GM18909 (cell line): ENCODE measurements at regions not wholly inside any gene's neighbourhood (a gene's known extent, or its start where the extent isn't known, plus 50 kb on each side); places are given as distances from the start of the nearest gene placed in this dataset.
"Not testable (repeated sequence)": the region's sequence is repeated elsewhere in the genome, so short reads cannot be mapped to it uniquely, and the experiment has no call there.

Source experiments
- ATAC-seq: cut with Tn5 transposase; IDR thresholded peaks from one replicate; pipeline ENCODE4 v1.9.1; 2021; ENCODE audit warnings: mild to moderate bottlenecking; ENCODE audit not compliant: unreplicated experiment, poor library complexity

DNA sequence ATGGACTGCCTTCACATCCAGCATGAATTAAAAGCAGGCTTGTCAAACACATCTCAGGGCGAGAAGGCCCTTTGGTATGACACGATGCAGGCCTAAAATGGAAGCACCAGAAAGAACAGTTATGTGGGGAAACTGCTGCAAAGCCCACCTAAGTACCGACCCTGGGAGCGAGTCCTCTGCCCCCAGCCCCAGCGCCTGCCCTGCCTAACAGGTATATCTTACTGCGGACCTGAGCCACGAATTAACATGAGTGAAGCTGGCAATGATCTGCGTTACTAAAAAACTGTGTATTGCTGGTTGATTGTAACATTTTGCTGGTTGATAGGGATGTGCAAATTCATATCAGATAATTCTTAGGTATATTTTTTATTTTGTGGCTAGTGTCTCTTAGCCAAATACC lies 441.5 kb downstream of the ZNF516 start:
- ATAC-seq, result no peak

DNA sequence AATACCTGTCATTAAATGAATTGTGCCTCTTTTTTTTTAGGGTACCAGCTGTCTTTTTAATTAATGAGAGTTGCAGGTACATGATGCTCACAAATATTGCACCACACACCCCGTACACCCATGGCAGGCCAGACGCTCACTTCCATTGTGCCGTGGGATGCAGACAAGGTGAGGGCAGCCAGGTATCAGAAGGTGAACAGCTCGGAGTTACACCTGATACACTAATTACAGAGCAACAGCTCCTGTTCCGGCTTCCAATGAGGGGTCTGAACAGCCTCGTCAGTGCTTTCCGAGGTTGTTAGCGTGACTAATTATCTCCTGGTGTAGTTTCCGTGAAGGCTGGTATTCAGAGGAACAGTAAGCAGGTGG lies 442.8 kb downstream of the ZNF516 start:
- no peak for ATAC-seq

DNA sequence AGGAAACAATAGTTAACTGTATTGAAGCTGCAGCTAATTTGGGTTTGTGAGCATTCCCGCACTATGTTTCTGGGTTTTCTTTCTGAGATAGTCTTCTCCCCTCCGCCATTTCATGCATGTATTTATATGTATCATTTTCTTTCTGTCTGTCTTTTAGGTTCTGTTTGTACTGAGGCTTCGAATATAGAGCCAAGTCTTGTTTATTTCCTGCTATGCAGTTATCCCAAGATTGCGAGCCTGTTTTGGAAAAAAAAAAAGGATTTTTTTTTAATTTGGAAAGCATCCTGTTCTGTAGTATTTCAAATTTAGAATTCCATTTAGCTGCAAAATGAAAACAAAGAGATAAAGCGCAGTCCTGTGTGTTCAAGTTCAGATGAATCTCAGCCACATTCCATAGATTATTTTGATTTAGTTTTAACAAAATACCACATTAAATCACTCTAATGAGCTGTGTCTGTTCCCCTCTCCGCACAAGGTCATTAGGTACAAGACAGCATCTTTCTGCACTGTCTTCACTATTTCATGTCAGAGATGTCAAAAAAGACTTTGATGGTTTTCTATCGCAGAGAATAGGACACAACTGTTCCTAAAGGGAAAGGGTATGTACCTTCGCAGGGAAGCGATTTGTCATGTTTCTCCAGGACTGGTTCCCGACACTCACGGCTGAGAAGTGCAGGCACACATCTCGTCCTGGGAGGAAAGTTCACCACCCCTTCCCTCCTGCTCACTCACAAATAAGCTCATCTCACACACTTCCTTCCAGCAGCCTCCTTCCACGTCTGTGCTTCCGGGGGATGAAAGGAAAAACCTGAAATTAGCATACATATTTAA lies 443.4 kb downstream of the ZNF516 start:
- ATAC-seq, result no peak

DNA sequence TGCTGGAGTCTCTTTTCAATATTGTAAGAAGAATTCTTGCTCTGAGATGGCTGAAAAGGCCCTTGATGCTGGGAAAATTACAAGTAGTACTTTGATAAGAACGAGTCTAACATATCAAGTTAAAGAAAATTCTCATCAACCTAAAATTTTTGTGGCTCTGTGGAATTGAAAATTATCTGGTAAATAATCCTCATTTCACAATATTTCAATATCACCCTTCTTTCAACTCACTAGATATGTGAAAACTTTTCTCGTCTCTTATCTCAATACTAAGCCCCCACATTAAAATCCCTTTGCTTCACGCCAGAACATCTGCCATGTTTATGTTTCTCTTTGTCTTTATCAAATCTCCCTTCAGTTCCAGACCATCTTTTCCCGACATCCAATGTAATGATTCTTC lies 448.8 kb downstream of the ZNF516 start:
- no peak for ATAC-seq

DNA sequence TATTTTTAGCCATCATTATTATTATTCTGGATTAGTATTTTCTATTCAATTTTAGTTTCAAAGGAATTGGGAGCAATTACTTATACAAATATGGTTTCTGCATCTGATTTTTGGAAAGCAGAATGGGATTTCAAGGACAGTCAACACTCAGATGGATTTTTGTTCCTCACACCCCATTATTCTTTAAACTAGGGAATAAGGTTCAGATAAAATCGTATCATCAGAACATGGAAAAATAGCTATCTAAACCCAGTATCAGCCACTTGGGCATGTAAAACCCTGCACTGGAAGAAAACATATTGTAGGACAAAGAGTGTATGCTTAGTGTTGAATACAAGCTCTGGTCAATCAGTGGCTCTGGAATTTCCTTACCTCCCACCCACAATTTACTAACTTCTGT lies 452.5 kb downstream of the ZNF516 start:
- ATAC-seq, result no peak

GRCh38 chr18:76018210-76018609 lies 476.8 kb downstream of the ZNF516 start:
- ATAC-seq, result no peak

DNA sequence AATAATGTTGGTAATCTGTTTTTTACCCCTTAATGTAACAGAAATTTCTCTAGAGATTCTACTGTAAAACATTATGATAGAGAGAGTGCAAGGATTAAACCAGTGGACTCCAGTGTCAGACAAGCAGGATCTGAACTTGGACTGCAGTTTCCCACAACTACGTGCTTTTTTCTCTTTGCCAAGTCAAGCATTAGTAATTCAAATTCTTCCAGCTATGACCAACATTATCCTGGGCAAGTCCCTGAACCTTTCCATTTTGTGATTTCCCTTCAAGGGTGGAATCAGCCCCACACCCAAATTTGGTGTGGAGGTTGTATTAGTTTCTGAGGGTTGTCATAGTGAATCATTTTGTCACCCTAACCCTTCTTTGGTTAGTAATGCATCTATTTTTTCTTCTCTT lies 482.0 kb downstream of the ZNF516 start:
- ATAC-seq, result no peak

- no peak for ATAC-seq
Observed at GRCh38 chr18:76005632-76006208, 489.3 kb downstream of the ZNF516 start.

DNA sequence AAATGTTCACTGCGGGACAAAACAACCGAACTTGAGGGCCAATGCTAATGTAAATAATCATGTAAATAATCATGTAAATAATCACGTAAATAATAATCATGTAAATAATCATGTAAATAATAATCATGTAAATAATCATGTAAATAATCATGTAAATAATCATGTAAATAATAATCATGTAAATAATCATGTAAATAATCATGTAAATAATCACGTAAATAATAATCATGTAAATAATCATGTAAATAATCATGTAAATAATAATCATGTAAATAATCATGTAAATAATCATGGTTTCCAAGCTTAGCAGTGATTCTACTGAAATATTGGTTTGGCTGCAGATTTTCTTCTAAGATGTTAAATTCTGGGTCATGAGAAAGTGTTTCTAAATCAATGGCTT lies 507.1 kb downstream of the ZNF516 start:
- ATAC-seq, result not testable (repeated sequence)

GRCh38 chr18:75984853-75985252 lies 510.2 kb downstream of the ZNF516 start:
- ATAC-seq, result no peak

- no peak for ATAC-seq
Observed at GRCh38 chr18:75981102-75981501, 513.9 kb downstream of the ZNF516 start.

DNA sequence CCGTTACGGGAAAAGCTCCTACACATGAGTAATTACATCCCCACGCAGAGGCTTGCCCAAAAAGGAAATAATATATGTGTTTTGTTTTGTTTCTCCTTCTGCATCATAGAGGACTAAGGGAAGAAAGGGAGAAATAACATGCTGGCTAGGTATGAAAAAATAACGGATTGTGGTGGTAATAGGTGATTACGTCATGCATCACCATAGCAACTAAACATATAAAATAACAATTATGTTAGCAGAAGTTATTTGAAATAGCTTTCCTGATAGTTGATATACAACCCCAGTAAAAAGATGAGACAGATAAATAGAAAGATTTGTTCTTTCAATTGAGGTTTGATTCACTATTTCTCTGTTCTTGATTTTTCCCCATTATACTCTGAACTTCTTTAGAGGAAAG lies 518.0 kb downstream of the ZNF516 start:
- ATAC-seq, result no peak

- no peak for ATAC-seq
Observed at GRCh38 chr18:75970212-75970611, 524.8 kb downstream of the ZNF516 start.

DNA sequence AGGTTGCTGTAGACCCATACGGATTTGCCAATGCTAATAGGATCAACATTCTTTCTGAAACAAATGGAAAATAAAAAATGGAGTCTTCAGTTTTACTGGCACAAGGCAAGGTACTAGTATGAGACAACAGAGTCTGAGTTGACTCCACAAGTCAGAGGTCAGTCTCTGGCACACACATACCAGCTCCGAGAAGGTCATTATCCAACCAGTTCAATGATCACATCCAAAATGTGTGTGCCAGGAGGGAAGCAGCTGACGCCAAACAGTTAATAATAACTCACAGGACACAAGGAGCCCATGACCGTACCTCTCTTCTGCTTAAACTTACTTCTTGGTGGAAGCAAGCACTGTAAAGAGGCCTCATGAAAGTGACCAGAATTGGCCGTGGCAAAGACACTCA lies 528.6 kb downstream of the ZNF516 start:
- no peak for ATAC-seq

GRCh38 chr18:75962036-75962572 lies 532.9 kb downstream of the ZNF516 start:
- ATAC-seq, result no peak

DNA sequence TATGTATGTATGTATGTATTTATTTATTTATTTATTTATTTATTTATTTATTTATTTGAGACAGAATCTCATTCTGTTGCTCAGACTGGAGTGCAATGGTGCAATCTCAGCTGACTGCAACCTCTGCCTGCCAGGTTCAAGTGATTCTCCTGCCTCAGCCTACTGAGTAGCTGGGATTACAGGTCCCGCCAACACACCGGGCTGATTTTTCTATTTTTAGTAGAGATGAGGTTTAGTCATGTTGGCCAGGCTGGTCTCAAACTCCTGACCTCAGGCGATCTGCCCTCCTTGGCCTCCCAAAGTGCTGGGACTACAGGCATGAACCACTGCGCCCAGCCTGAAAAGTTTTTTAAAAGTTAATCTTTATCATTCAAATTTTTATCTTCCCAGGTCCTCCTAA lies 532.9 kb upstream of the SMIM21 start:
- ATAC-seq, result not testable (repeated sequence)

- ATAC-seq, result no peak
Observed at GRCh38 chr18:75959150-75959549, 531.6 kb upstream of the SMIM21 start.

- ATAC-seq, result no peak
Observed at GRCh38 chr18:75958683-75959082, 531.2 kb upstream of the SMIM21 start.

GRCh38 chr18:75945265-75945933 lies 517.9 kb upstream of the SMIM21 start:
- no peak for ATAC-seq

DNA sequence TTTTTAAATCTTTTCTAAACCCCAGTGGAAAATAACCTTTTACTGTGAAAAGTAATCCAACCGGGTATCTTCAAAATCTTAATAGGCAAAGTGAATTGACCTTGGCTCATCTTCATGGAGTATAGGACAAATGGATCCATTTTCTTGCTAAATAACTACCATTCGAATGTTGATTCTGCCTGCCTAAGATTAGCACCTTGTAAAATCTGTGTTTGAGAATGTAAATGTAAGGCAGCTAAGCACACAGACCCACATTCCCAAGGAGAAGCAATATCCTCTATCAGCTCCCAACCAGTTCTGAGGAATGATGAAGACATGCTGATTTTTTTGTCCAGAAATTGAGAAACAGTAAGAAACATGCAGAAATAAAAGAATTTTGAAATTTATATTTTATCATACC lies 509.8 kb upstream of the SMIM21 start:
- ATAC-seq, result no peak

DNA sequence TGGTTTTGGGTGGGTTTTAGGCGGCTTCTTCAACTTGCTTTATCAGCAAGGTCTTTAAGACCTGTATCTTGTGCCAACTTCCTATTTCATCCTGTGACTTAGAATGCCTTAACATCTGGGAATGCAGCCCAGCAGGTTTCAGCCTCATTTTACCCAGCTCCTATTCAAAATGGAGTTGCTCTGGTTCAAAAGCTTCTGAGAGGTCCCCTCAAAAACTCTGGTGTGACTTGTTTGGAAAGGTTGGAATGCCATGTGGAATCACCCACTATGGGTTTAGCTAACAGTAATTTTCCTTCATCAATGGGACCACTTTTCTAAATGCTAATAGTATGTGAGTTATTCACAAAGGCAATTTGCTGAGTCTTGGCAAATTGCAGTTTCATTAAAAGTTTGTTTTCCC lies 509.4 kb upstream of the SMIM21 start:
- no peak for ATAC-seq
